ENCODE measurements at regions not wholly inside any gene's neighbourhood (a gene's known extent, or its start where the extent isn't known, plus 50 kb on each side); places are given as distances from the start of the nearest gene placed in this dataset.

DNA sequence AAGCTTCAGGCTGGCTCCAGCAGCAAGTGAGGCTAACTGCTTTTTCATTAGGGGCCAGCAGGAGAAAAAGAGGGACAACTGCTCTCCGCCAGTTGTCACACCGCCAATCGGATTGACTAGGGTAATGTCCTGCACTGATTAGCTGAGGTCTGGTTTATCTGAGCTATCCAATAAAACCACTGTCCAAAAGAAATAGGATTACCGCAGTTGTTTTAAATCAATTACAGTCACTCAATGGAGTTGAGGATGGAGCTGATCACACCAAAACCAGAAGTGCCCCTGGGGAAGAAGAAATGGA, 351.4 kb upstream of the NPVF start:
- 90% methylated on average over 2 of the region's 4 CpGs for WGBS (ENCODE audit: insufficient coverage)
- H4K20me1 ChIP-seq (ENCODE audit: control insufficient read depth, insufficient read depth, low read length, poor library complexity, severe bottlenecking) = no peaks in the 10 kb centered on the region
- TF ChIP-seq EZH2 (IDR thresholded peaks at IDR 0.05; ENCODE audit: borderline replicate concordance, insufficient read depth, low read depth, low read length, poor library complexity, severe bottlenecking) (no peak), CTCF (IDR thresholded peaks at IDR 0.05) (no peak)
- no peaks in the 10 kb centered on the region for H3K27me3 ChIP-seq (replicated peaks in 1 of 4; ENCODE audit: control extremely low read depth in 1 of 4, control insufficient read depth in 3 of 4, insufficient read depth in 4 of 4, low read length in 3 of 4)
- no peak overlapping the region for H3K4me2 ChIP-seq (replicated peaks; ENCODE audit: low read depth, low read length, poor library complexity, severe bottlenecking)
- no peak overlapping the region for H3K27ac ChIP-seq (ENCODE audit: low read length in 2 of 2)
- H3K79me2 ChIP-seq (ENCODE audit: control insufficient read depth, insufficient read depth, low read length) = no peaks in the 10 kb centered on the region
- H2AFZ ChIP-seq (ENCODE audit: insufficient read depth, low read depth, low read length, poor library complexity, severe bottlenecking) = no peak overlapping the region
- ChIA-PET POLR2A (no interaction called here), CTCF (interaction anchor here (0.9 to 2.8 kb wide), 3 partner anchors 9 to 14 kb away, joined by 4 to 18 read pairs (median 7); no protein-coding TSS in a partner anchor)
- H3K36me3 ChIP-seq (replicated peaks in 1 of 2; ENCODE audit: control extremely low read depth in 1 of 2, control insufficient read depth in 1 of 2, extremely low read depth in 1 of 2, insufficient read depth in 2 of 2, low read length in 1 of 2) = no peaks in the 10 kb centered on the region
- Mint-ChIP-seq H3K4me3 (no peak overlapping the region), H3K27ac (no peak overlapping the region), H3K9me3 (ENCODE audit: insufficient read depth) (no peaks in the 10 kb centered on the region), H3K4me1 (no peaks in the 10 kb centered on the region), H3K27me3 (peaks cover 20% of the 10 kb centered on the region)
- H3K9me3 ChIP-seq (ENCODE audit: control extremely low read depth in 1 of 3, control insufficient read depth in 2 of 3, insufficient read depth in 1 of 3, low read length in 2 of 3) = no peaks in the 10 kb centered on the region
- intact Hi-C loops (cut with micrococcal nuclease) = no loop called here
- H3K4me3 ChIP-seq (ENCODE audit: control extremely low read depth in 1 of 5, extremely low read depth in 1 of 5, insufficient read depth in 1 of 5, low read depth in 2 of 5, low read length in 4 of 5) = no peak overlapping the region
- DNase-seq (no peak), ATAC-seq (ENCODE audit: low read depth) (no peak)
- H3K9ac ChIP-seq (ENCODE audit: low read length) = no peak overlapping the region
- no peaks in the 10 kb centered on the region for H3K4me1 ChIP-seq (ENCODE audit: control insufficient read depth in 2 of 2, insufficient read depth in 2 of 2, low read length in 2 of 2)

GRCh38 chr7:25580141-25580540, 351.9 kb upstream of the NPVF start:
- no peak for ATAC-seq (ENCODE audit: low read depth)
- no peak overlapping the region for H2AFZ ChIP-seq (ENCODE audit: insufficient read depth, low read depth, low read length, poor library complexity, severe bottlenecking)
- H3K9me3 ChIP-seq (ENCODE audit: control extremely low read depth in 1 of 3, control insufficient read depth in 2 of 3, insufficient read depth in 1 of 3, low read length in 2 of 3) = no peaks in the 10 kb centered on the region
- H3K4me2 ChIP-seq (replicated peaks; ENCODE audit: low read depth, low read length, poor library complexity, severe bottlenecking) = no peak overlapping the region
- H3K4me1 ChIP-seq (ENCODE audit: control insufficient read depth in 2 of 2, insufficient read depth in 2 of 2, low read length in 2 of 2) = no peaks in the 10 kb centered on the region
- no peaks in the 10 kb centered on the region for H3K27me3 ChIP-seq (replicated peaks in 1 of 4; ENCODE audit: control extremely low read depth in 1 of 4, control insufficient read depth in 3 of 4, insufficient read depth in 4 of 4, low read length in 3 of 4)
- CTCF ChIA-PET = interaction anchor here (1.0 to 2.8 kb wide), 2 partner anchors 13 to 16 kb away, joined by 3 to 18 read pairs; no protein-coding TSS in a partner anchor
- no peak overlapping the region for H3K27ac ChIP-seq (ENCODE audit: low read length in 2 of 2)
- Mint-ChIP-seq H3K4me3 (no peak overlapping the region), H3K27me3 (peaks cover 21% of the 10 kb centered on the region), H3K9me3 (ENCODE audit: insufficient read depth) (no peaks in the 10 kb centered on the region), H3K4me1 (no peaks in the 10 kb centered on the region), H3K27ac (no peak overlapping the region)
- no peak overlapping the region for H3K9ac ChIP-seq (ENCODE audit: low read length)
- no CpG with 5 or more reads among the region's 4 CpGs for WGBS (ENCODE audit: insufficient coverage)
- POLR2A ChIA-PET = no interaction called here
- intact Hi-C loops (cut with micrococcal nuclease) = no loop called here
- no peaks in the 10 kb centered on the region for H3K79me2 ChIP-seq (ENCODE audit: control insufficient read depth, insufficient read depth, low read length)
- H4K20me1 ChIP-seq (ENCODE audit: control insufficient read depth, insufficient read depth, low read length, poor library complexity, severe bottlenecking) = no peaks in the 10 kb centered on the region
- no peak overlapping the region for H3K4me3 ChIP-seq (ENCODE audit: control extremely low read depth in 1 of 5, extremely low read depth in 1 of 5, insufficient read depth in 1 of 5, low read depth in 2 of 5, low read length in 4 of 5)
- DNase-seq = no peak
- TF ChIP-seq CTCF (IDR thresholded peaks at IDR 0.05) = no peak
- TF ChIP-seq EZH2 (IDR thresholded peaks at IDR 0.05; ENCODE audit: borderline replicate concordance, insufficient read depth, low read depth, low read length, poor library complexity, severe bottlenecking) = no peak
- no peaks in the 10 kb centered on the region for H3K36me3 ChIP-seq (replicated peaks in 1 of 2; ENCODE audit: control extremely low read depth in 1 of 2, control insufficient read depth in 1 of 2, extremely low read depth in 1 of 2, insufficient read depth in 2 of 2, low read length in 1 of 2)
